ENCODE measurements at regions not wholly inside any gene's neighbourhood (a gene's known extent, or its start where the extent isn't known, plus 50 kb on each side); places are given as distances from the start of the nearest gene placed in this dataset.
"Not testable (repeated sequence)": the region's sequence is repeated elsewhere in the genome, so short reads cannot be mapped to it uniquely, and the experiment has no call there.

- Histone ChIP-seq H3K36me3 (no peaks in the 10 kb centered on the region), H3K4me3 (no peak overlapping the region), H3K4me1 (no peaks in the 10 kb centered on the region), H3K27ac (no peak overlapping the region), H3K9me3 (no peaks in the 10 kb centered on the region), H3K27me3 (no peaks in the 10 kb centered on the region)
- TF ChIP-seq CTCF (IDR thresholded peaks at IDR 0.05) (no peak), POLR2A (IDR thresholded peaks at IDR 0.05) (no peak)
- DNase-seq, result no peak
Observed at GRCh38 chr6:141824350-141824749, 308.4 kb upstream of the GJE1 start.

GRCh38 chr6:141815039-141815438 lies 317.7 kb upstream of the GJE1 start:
- not testable (repeated sequence) for H3K4me1 ChIP-seq, H3K9me3 ChIP-seq, DNase-seq, H3K36me3 ChIP-seq, H3K27ac ChIP-seq, H3K27me3 ChIP-seq, H3K4me3 ChIP-seq

GRCh38 chr6:141809901-141810300 lies 322.8 kb upstream of the GJE1 start:
- H3K9me3 ChIP-seq, result no peaks in the 10 kb centered on the region

GRCh38 chr6:141808662-141809061 lies 324.1 kb upstream of the GJE1 start:
- Histone ChIP-seq H3K4me3 (no peak overlapping the region), H3K36me3 (no peaks in the 10 kb centered on the region), H3K4me1 (no peaks in the 10 kb centered on the region), H3K9me3 (no peaks in the 10 kb centered on the region), H3K27ac (no peak overlapping the region), H3K27me3 (no peaks in the 10 kb centered on the region)
- DNase-seq, result no peak
- TF ChIP-seq CTCF (IDR thresholded peaks at IDR 0.05), result no peak
- TF ChIP-seq POLR2A (IDR thresholded peaks at IDR 0.05), result no peak

More at GRCh38 chr6:141809901-141810300, 322.8 kb upstream of the GJE1 start:
- Histone ChIP-seq H3K27me3 (no peaks in the 10 kb centered on the region), H3K4me1 (no peaks in the 10 kb centered on the region), H3K4me3 (no peak overlapping the region), H3K27ac (no peak overlapping the region), H3K36me3 (no peaks in the 10 kb centered on the region)
- TF ChIP-seq CTCF (IDR thresholded peaks at IDR 0.05), result no peak
- TF ChIP-seq POLR2A (IDR thresholded peaks at IDR 0.05), result no peak
- no peak for DNase-seq

- not testable (repeated sequence) for H3K4me1 ChIP-seq
Observed at GRCh38 chr6:141800973-141801372, 331.8 kb upstream of the GJE1 start.

GRCh38 chr6:141790921-141791320 lies 341.8 kb upstream of the GJE1 start:
- Histone ChIP-seq H3K4me3 (no peak overlapping the region), H3K9me3 (no peaks in the 10 kb centered on the region), H3K4me1 (no peaks in the 10 kb centered on the region), H3K36me3 (no peaks in the 10 kb centered on the region), H3K27me3 (no peaks in the 10 kb centered on the region), H3K27ac (no peak overlapping the region)
- TF ChIP-seq POLR2A (IDR thresholded peaks at IDR 0.05) (no peak), CTCF (IDR thresholded peaks at IDR 0.05) (no peak)
- no peak for DNase-seq

More at GRCh38 chr6:141800973-141801372, 331.8 kb upstream of the GJE1 start:
- H3K9me3 ChIP-seq, H3K27ac ChIP-seq, H3K36me3 ChIP-seq, DNase-seq, H3K4me3 ChIP-seq, H3K27me3 ChIP-seq: not testable (repeated sequence)

- no peak for TF ChIP-seq CTCF (IDR thresholded peaks at IDR 0.05)
- no peak for TF ChIP-seq POLR2A (IDR thresholded peaks at IDR 0.05)
- Histone ChIP-seq H3K36me3 (no peaks in the 10 kb centered on the region), H3K27me3 (no peaks in the 10 kb centered on the region), H3K27ac (no peak overlapping the region), H3K9me3 (no peaks in the 10 kb centered on the region), H3K4me3 (no peak overlapping the region), H3K4me1 (no peaks in the 10 kb centered on the region)
- no peak for DNase-seq
Observed at GRCh38 chr6:141788096-141788495, 344.6 kb upstream of the GJE1 start.

All from Peyer's patch (tissue), 4 donors.